Subcutaneous abdominal adipose tissue (tissue), 5 donors: ENCODE measurements at regions not wholly inside any gene's neighbourhood (a gene's known extent, or its start where the extent isn't known, plus 50 kb on each side); places are given as distances from the start of the nearest gene placed in this dataset.

ENCODE experiments used
- H3K27ac ChIP-seq: one replicate; pipeline ENCODE4 v1.7.0; 2013; ENCODE audit warnings: low read depth, mild to moderate bottlenecking, inconsistent platforms, low read length, moderate library complexity
- H3K27me3 ChIP-seq, 5 donors: one replicate each; pipeline ENCODE4 v1.7.0; 2013; ENCODE audit warnings: low read length in 5 of 5, inconsistent platforms in 1 of 5; ENCODE audit not compliant: control insufficient read depth in 5 of 5, insufficient read depth in 4 of 5
- H3K36me3 ChIP-seq, 5 donors: one replicate each; pipeline ENCODE4 v1.7.0; 2013; ENCODE audit warnings: low read length in 5 of 5; ENCODE audit not compliant: control insufficient read depth in 5 of 5, insufficient read depth in 5 of 5
- H3K4me1 ChIP-seq, 5 donors: one replicate each; pipeline ENCODE4 v1.7.0; 2013; ENCODE audit warnings: low read length in 5 of 5, mild to moderate bottlenecking in 3 of 5, moderate library complexity in 1 of 5; ENCODE audit not compliant: control insufficient read depth in 5 of 5, insufficient read depth in 5 of 5
- H3K4me3 ChIP-seq, 5 donors: one replicate each; pipeline ENCODE4 v1.7.0; 2013; ENCODE audit warnings: low read length in 5 of 5, low read depth in 1 of 5
- H3K9ac ChIP-seq, 5 donors: one replicate each; pipeline ENCODE4 v1.7.0; 2013; ENCODE audit warnings: low read length in 5 of 5, mild to moderate bottlenecking in 4 of 5, moderate library complexity in 3 of 5
- H3K9me3 ChIP-seq, 5 donors: one replicate each; pipeline ENCODE4 v1.7.0; 2013; ENCODE audit warnings: low read length in 5 of 5; ENCODE audit not compliant: control insufficient read depth in 5 of 5
- donor health status: healthy.
- donor health status: healthy.
- donor health status: healthy.
- donor health status: healthy.
- donor health status: healthy.

DNA sequence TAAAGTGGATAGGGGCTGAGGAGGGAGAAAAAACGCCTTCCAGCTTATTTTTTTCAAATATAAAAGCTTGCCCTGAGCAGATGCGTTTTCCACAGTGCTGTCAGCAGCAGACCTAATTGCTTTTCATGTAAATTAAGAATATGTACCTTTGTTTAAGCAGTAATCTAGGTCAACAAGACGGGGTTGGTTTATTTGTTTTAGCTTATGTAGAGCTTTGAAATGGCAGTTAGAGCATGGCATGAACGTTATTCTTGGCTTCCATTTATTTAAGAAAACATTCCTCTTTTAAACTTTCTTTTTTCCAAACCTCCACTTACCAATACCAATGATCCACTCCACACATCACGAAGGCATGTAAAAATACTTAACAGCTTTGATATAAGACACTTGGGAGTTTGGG lies 220.3 kb upstream of the TENM3 start:
- Histone ChIP-seq H3K9ac (no peak overlapping the region), H3K4me1 (no peaks in the 10 kb centered on the region), H3K27ac (no peak overlapping the region), H3K27me3 (no peaks in the 10 kb centered on the region), H3K4me3 (no peak overlapping the region), H3K36me3 (no peaks in the 10 kb centered on the region), H3K9me3 (peaks cover 0 to 12% (median 5%) of the 10 kb centered on the region in 5 donors)

DNA sequence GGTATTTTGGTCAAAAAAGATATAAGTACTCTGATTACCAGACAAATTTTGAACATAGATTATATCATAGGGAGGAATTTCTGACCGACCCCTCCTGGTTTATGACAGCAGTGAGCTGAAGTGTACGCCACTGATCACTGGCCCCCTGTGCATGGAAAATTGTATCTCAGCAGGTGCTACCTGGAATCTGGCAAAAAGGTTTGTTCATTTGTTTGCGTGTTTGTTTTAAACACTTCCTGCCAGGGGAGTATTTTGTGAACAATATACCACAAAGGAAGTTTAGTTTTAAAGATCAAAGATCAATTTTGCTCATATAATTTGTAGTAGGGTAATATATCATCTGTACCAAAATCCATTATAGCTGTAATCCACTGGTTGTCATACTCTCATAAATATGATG lies 219.7 kb upstream of the TENM3 start:
- Histone ChIP-seq H3K4me1 (no peaks in the 10 kb centered on the region), H3K27ac (no peak overlapping the region), H3K9ac (no peak overlapping the region), H3K27me3 (no peaks in the 10 kb centered on the region), H3K4me3 (no peak overlapping the region), H3K36me3 (no peaks in the 10 kb centered on the region), H3K9me3 (peaks cover 0 to 12% (median 5%) of the 10 kb centered on the region in 5 donors)

DNA sequence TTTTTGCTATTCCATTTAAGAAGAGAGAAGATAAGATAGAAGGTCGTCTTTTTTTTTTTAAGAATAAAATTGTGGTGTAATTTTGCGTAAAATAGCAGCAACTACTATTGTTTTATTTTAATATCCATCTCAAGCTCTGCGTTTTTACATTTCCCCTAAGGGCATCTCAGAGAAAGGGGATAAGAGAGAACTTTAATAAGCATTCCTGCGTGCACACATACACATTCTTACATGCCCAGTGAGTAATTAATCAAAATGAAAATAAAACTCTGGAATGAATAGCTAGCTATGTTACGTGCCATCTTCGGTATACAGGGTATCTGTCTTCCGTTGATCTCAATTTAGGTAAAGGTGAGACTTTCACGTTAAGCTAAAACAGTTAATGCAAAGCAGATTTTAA lies 200.3 kb upstream of the TENM3 start:
- Histone ChIP-seq H3K9me3 (no peaks in the 10 kb centered on the region), H3K27ac (no peak overlapping the region), H3K4me3 (no peak overlapping the region), H3K27me3 (no peaks in the 10 kb centered on the region), H3K4me1 (no peaks in the 10 kb centered on the region), H3K36me3 (no peaks in the 10 kb centered on the region), H3K9ac (no peak overlapping the region)

DNA sequence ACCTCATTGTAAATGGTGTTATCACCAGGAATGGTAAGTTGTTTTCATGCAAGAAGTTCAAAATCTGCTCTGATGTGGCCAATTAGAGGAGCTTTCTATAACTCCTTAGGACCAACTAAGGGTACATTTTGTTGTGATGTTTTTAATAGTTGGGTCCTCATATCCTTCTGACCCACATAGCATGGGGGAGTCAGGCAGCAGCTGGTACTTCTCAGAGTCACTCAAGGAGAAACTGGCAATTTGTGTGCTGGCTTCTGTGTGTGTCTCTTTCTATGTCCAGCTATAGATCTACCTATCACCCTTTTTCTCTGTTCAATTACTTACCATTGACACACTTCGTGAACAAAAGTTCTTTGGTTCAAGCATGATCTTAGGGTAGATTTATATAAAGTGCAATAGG lies 194.3 kb upstream of the TENM3 start:
- H3K27me3 ChIP-seq, result no peaks in the 10 kb centered on the region
- H3K4me3 ChIP-seq, result no peak overlapping the region
- no peak overlapping the region for H3K9ac ChIP-seq
- H3K4me1 ChIP-seq, result no peaks in the 10 kb centered on the region
- H3K27ac ChIP-seq, result no peak overlapping the region
- H3K9me3 ChIP-seq, result no peaks in the 10 kb centered on the region
- H3K36me3 ChIP-seq, result no peaks in the 10 kb centered on the region

DNA sequence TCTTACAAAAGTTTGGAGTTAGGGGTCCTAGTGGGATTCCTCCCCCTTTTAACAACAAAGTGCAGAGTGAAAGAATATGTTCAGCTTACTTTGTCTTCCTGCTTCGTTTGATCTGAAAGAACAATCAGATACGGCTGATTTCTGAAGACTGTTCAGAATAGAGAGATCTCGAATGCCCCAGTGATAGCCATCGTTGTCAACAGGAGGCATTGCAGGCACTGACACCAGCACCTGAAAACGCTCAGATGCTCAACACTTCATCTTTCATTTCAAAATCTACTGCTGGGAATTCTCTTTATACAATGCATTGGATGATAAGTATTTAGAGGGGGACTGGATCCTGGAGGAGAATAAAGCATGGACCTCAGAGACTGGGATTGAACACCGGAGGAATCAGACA lies 186.3 kb upstream of the TENM3 start:
- no peak overlapping the region for H3K4me3 ChIP-seq
- H3K27me3 ChIP-seq, result no peaks in the 10 kb centered on the region
- no peak overlapping the region for H3K27ac ChIP-seq
- no peaks in the 10 kb centered on the region for H3K36me3 ChIP-seq
- no peaks in the 10 kb centered on the region for H3K4me1 ChIP-seq
- H3K9me3 ChIP-seq, result no peaks in the 10 kb centered on the region
- no peak overlapping the region for H3K9ac ChIP-seq

DNA sequence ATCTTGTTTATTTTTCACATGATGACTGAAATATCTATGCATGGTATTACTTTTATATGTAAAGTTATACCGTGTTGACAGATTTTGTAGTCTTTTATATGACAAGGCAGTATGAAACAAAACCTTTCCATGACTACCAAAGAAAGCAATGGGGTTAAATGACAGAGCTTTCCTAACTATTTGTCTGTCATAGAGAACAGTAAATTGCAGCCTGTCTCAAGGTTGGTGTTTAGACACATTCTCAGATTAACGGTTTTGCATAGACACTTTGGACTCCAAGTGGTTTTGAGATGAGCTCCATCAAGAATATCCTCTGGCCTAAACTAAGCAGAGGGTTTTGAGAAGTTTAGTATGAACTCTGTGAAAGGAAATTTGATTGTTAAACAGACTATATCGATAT lies 180.7 kb upstream of the TENM3 start:
- Histone ChIP-seq H3K27ac (no peak overlapping the region), H3K9me3 (no peaks in the 10 kb centered on the region), H3K4me3 (no peak overlapping the region)

DNA sequence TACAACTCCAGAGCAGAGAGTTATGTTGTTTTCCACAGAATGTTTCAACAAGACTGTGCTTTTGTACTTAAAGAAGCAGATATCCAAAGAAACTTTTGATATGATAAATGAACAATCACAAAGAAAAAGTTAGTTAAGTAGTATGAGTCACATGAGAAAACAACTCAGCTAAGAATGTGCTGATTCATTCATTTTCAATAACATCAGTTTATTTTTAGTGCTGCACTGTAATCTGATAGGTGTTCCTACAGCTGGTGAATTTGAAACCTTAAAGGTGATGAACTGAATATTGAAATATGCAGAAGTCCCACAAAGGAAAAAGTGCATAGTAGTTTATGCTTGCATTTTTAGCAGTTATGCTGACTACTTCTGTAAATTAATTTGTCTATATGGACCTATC lies 180.3 kb upstream of the TENM3 start:
- H3K4me3 ChIP-seq, result no peak overlapping the region
- H3K27ac ChIP-seq, result no peak overlapping the region
- H3K9ac ChIP-seq, result no peak overlapping the region

More for the DNA sequence above, 180.7 kb upstream of the TENM3 start:
- H3K27me3 ChIP-seq, result no peaks in the 10 kb centered on the region
- no peak overlapping the region for H3K9ac ChIP-seq
- H3K36me3 ChIP-seq, result no peaks in the 10 kb centered on the region
- H3K4me1 ChIP-seq, result peaks cover 0 to 6% (median 0%) of the 10 kb centered on the region in 5 donors

DNA sequence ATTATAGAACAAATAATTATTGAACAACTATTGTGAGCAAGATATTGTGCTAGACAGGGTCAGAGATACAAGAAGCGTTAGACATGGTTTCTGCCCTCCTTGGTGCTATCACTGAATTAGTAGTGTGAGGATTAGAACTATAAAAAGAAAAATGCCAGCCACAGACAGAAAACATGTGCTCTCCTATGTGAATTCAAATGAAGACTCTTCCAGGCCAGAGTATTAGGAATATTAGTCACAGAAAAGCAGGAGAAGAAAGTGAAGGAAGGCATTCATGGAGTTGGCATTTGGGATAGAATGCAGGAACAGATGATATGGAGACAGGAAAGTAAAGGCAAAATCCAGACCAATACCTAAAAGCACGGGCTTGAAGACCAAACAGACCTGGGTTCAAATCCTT lies 179.6 kb upstream of the TENM3 start:
- H3K27ac ChIP-seq, result no peak overlapping the region
- no peaks in the 10 kb centered on the region for H3K36me3 ChIP-seq
- H3K9me3 ChIP-seq, result no peaks in the 10 kb centered on the region
- no peaks in the 10 kb centered on the region for H3K27me3 ChIP-seq
- no peak overlapping the region for H3K4me3 ChIP-seq
- peaks cover 0 to 6% (median 0%) of the 10 kb centered on the region in 5 donors for H3K4me1 ChIP-seq
- no peak overlapping the region for H3K9ac ChIP-seq

More for the DNA sequence above, 180.3 kb upstream of the TENM3 start:
- Histone ChIP-seq H3K9me3 (no peaks in the 10 kb centered on the region), H3K36me3 (no peaks in the 10 kb centered on the region), H3K4me1 (peaks cover 0 to 6% (median 0%) of the 10 kb centered on the region in 5 donors), H3K27me3 (no peaks in the 10 kb centered on the region)

DNA sequence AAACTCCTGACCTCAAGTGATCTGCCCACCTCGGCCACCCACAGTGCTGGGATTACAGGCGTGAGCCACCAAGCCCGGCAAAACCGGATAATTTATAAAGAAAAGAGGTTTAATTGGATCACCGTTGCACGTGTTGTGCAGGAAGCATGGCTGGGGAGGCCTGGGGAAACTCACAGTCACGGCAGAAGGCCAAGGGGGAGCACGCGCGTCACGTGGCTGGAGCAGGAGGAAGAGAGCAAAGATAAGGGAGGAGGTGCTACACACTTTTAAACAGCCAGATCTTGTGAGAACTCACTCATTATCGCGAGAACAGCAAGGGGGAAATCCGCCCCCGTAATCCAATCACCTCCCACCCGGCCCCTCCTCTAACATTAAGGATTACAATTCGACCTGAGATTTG lies 177.9 kb upstream of the TENM3 start:
- no peaks in the 10 kb centered on the region for H3K27me3 ChIP-seq
- H3K27ac ChIP-seq, result no peak overlapping the region
- H3K9me3 ChIP-seq, result no peaks in the 10 kb centered on the region
- H3K4me1 ChIP-seq, result peaks cover 0 to 6% (median 0%) of the 10 kb centered on the region in 5 donors
- no peak overlapping the region for H3K9ac ChIP-seq
- H3K36me3 ChIP-seq, result no peaks in the 10 kb centered on the region
- H3K4me3 ChIP-seq, result no peak overlapping the region

DNA sequence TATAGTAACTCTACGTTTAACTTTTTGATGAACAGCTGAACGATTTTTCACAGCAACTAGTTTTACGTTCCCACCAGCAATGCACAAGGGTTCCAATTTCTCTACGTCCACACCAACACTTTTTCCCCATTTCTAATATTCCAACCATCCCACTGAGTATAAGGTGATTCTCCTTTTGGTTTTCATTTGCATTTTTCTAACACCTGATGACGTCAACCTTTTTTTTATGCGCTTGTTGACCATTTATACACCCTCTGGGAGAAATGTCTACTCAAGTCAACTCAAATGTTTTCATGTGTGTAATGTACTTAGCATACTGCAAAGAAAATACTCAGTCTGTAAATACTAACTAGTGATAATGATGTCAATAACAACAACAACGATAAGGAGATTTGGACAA lies 177.2 kb upstream of the TENM3 start:
- Histone ChIP-seq H3K27me3 (no peaks in the 10 kb centered on the region), H3K9ac (no peak overlapping the region), H3K9me3 (no peaks in the 10 kb centered on the region), H3K4me3 (no peak overlapping the region), H3K4me1 (peaks cover 0 to 6% (median 0%) of the 10 kb centered on the region in 5 donors), H3K36me3 (no peaks in the 10 kb centered on the region), H3K27ac (no peak overlapping the region)

DNA sequence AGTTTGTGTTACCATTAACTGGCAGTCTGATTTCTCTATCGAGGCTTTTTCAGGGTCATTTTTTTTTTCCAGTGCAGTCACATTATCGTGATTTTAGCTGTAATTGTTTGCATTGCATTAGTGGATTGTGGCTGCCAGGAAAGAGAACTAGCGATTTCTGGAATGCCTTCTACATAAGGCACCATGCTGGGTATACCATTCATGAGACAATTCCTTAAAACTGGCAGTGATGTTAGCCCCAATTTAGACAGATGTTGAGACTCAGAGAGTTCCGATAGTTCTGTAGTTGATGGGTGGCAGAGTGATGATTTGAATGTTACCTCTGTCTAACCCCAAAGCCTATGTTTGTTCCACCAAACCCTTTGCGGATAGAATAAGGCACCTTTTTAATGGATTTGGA lies 175.4 kb upstream of the TENM3 start:
- Histone ChIP-seq H3K4me1 (peaks cover 0 to 4% (median 0%) of the 10 kb centered on the region in 5 donors), H3K27me3 (no peaks in the 10 kb centered on the region), H3K9me3 (peaks cover 0 to 4% (median 0%) of the 10 kb centered on the region in 5 donors), H3K27ac (no peak overlapping the region), H3K9ac (no peak overlapping the region), H3K4me3 (no peak overlapping the region), H3K36me3 (no peaks in the 10 kb centered on the region)
